OCI-LY1 (cell line): ENCODE measurements at regions not wholly inside any gene's neighbourhood (a gene's known extent, or its start where the extent isn't known, plus 50 kb on each side); places are given as distances from the start of the nearest gene placed in this dataset.

Experiments used
- H2AFZ ChIP-seq: fragments of 200-600 bp; sonication (generic), shearing (Covaris generic); 2 replicates; pipeline ENCODE4 v1.6.0; 2014; ENCODE audit warnings: antibody characterized with exemption, mild to moderate bottlenecking, low read length
- H3F3A ChIP-seq: fragments of 200-600 bp; sonication (generic), shearing (Covaris generic); 2 replicates; pipeline ENCODE4 v1.6.0; 2014; ENCODE audit warnings: mild to moderate bottlenecking, antibody characterized with exemption, low read length, moderate library complexity; ENCODE audit not compliant: insufficient read depth
- H3K27ac ChIP-seq: fragments of 200-600 bp; sonication (generic); 2 replicates; pipeline ENCODE4 v1.5.1; 2014; ENCODE audit warnings: low read length, mixed run types, mild to moderate bottlenecking, low read depth; ENCODE audit not compliant: poor library complexity, severe bottlenecking
- H3K27me3 ChIP-seq: fragments of 200-600 bp; sonication (generic); 2 replicates; pipeline ENCODE4 v1.6.0; 2014; ENCODE audit warnings: antibody characterized with exemption, mild to moderate bottlenecking, low read length, moderate library complexity; ENCODE audit not compliant: insufficient read depth
- H3K36me3 ChIP-seq: fragments of 200-600 bp; sonication (generic); 2 replicates; pipeline ENCODE4 v1.6.1; 2014; ENCODE audit warnings: mild to moderate bottlenecking, antibody characterized with exemption, low read length, moderate library complexity, mixed read lengths; ENCODE audit not compliant: insufficient read depth
- H3K4me1 ChIP-seq: fragments of 200-600 bp; sonication (generic); 2 replicates; pipeline ENCODE4 v1.5.1; 2014; ENCODE audit warnings: mild to moderate bottlenecking, low read length, moderate library complexity; ENCODE audit not compliant: insufficient read depth, severe bottlenecking
- H3K4me2 ChIP-seq: fragments of 200-600 bp; sonication (generic), shearing (Covaris generic); 2 replicates; pipeline ENCODE4 v1.6.1; 2014; ENCODE audit warnings: low read length
- H3K4me3 ChIP-seq: fragments of 200-600 bp; sonication (generic); 2 replicates; pipeline ENCODE4 v1.5.1; 2014; ENCODE audit warnings: low read length, low read depth, mild to moderate bottlenecking, mixed read lengths; ENCODE audit not compliant: poor library complexity, severe bottlenecking
- H3K79me2 ChIP-seq: fragments of 200-600 bp; shearing (Covaris generic); 2 replicates; pipeline ENCODE4 v1.6.1; 2016; ENCODE audit warnings: mixed run types, low read length, mixed read lengths; ENCODE audit not compliant: insufficient read depth
- H3K9ac ChIP-seq: fragments of 200-600 bp; sonication (generic), shearing (Covaris generic); 2 replicates; pipeline ENCODE4 v1.6.1; 2014; ENCODE audit warnings: mild to moderate bottlenecking, low read length, mixed read lengths
- H3K9me2 ChIP-seq: fragments of 200-600 bp; sonication (generic), shearing (Covaris generic); 2 replicates; pipeline ENCODE4 v1.6.1; 2014; ENCODE audit warnings: low read depth, mild to moderate bottlenecking, low read length, mixed read lengths
- H3K9me3 ChIP-seq: fragments of 200-600 bp; shearing (Covaris generic); 2 replicates; pipeline ENCODE4 v1.6.1; 2014; ENCODE audit warnings: low read length, mixed read lengths
- H4K20me1 ChIP-seq: fragments of 200-600 bp; sonication (generic), shearing (Covaris generic); 2 replicates; pipeline ENCODE4 v1.6.0; 2016; ENCODE audit warnings: mild to moderate bottlenecking, low read length; ENCODE audit not compliant: insufficient read depth
- CTCF ChIP-seq: fragments of 200-600 bp; sonication (generic), shearing (Covaris generic); IDR thresholded peaks from 2 replicates; pipeline ENCODE4 v1.5.1; 2017; ENCODE audit warnings: mild to moderate bottlenecking, antibody characterized with exemption, low read length, moderate library complexity, mixed read lengths
- EZH2 ChIP-seq: fragments of 200-600 bp; sonication (generic), shearing (Covaris generic); IDR thresholded peaks from 2 replicates; pipeline ENCODE4 v1.8.0; 2017; ENCODE audit warnings: borderline replicate concordance, mixed run types, mild to moderate bottlenecking, antibody characterized with exemption, low read length, moderate library complexity, mixed read lengths

GRCh38 chr10:16182688-16183087 is 254.1 kb upstream of the PTER start:
- Histone ChIP-seq H3K79me2 (no peaks in the 10 kb centered on the region), H3K27ac (no peak overlapping the region), H3K9me2 (no peaks in the 10 kb centered on the region), H3K9ac (no peak overlapping the region), H3K9me3 (no peaks in the 10 kb centered on the region), H4K20me1 (no peaks in the 10 kb centered on the region), H3K4me1 (no peaks in the 10 kb centered on the region), H3K27me3 (no peaks in the 10 kb centered on the region), H3F3A (no peaks in the 10 kb centered on the region), H3K4me2 (no peak overlapping the region), H2AFZ (no peak overlapping the region), H3K4me3 (no peak overlapping the region), H3K36me3 (no peaks in the 10 kb centered on the region)
- TF ChIP-seq EZH2 (no peak), CTCF (no peak)

GRCh38 chr10:16184096-16184597 is 252.7 kb upstream of the PTER start:
- Histone ChIP-seq H3K27ac (no peak overlapping the region), H3K4me3 (no peak overlapping the region), H3K9me2 (no peaks in the 10 kb centered on the region), H3K27me3 (no peaks in the 10 kb centered on the region), H4K20me1 (no peaks in the 10 kb centered on the region), H3K9me3 (no peaks in the 10 kb centered on the region), H2AFZ (no peak overlapping the region), H3K79me2 (no peaks in the 10 kb centered on the region), H3F3A (no peaks in the 10 kb centered on the region), H3K9ac (no peak overlapping the region), H3K36me3 (no peaks in the 10 kb centered on the region), H3K4me2 (no peak overlapping the region), H3K4me1 (no peaks in the 10 kb centered on the region)
- TF ChIP-seq EZH2, result no peak
- TF ChIP-seq CTCF, result no peak

GRCh38 chr10:16184906-16185305 is 251.9 kb upstream of the PTER start:
- Histone ChIP-seq H3K36me3 (no peaks in the 10 kb centered on the region), H3K9me3 (no peaks in the 10 kb centered on the region), H3K4me3 (no peak overlapping the region), H3K27me3 (no peaks in the 10 kb centered on the region), H4K20me1 (no peaks in the 10 kb centered on the region), H3K9ac (no peak overlapping the region), H2AFZ (no peak overlapping the region), H3K4me2 (no peak overlapping the region), H3K9me2 (no peaks in the 10 kb centered on the region), H3F3A (no peaks in the 10 kb centered on the region), H3K27ac (no peak overlapping the region), H3K79me2 (no peaks in the 10 kb centered on the region), H3K4me1 (no peaks in the 10 kb centered on the region)
- TF ChIP-seq EZH2, result no peak
- TF ChIP-seq CTCF, result no peak
